ENCODE measurements at regions not wholly inside any gene's neighbourhood (a gene's known extent, or its start where the extent isn't known, plus 50 kb on each side); places are given as distances from the start of the nearest gene placed in this dataset.

DNA sequence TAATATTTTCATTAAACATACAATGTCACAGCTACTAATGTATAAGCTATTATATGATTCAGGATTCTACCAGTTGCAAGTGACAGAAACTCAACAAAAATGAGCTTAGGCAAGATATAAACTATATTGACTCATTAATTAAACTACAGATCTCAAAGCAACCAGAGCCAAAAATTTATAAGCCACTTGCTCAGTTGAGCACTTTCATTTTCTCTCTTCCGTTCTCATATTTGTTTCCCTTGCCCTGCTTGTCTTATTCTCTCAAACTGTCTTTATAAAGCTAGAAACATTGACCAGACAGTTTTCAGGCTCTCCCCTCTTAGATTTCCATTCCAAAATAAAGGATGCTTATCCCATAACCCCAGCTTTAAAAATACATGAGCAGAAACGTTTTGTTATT lies 60.2 kb upstream of the DGKB start (continued):
- TF ChIP-seq RORB (CRISPR knock-in tag; IDR thresholded peaks at IDR 0.05): no peak

DNA sequence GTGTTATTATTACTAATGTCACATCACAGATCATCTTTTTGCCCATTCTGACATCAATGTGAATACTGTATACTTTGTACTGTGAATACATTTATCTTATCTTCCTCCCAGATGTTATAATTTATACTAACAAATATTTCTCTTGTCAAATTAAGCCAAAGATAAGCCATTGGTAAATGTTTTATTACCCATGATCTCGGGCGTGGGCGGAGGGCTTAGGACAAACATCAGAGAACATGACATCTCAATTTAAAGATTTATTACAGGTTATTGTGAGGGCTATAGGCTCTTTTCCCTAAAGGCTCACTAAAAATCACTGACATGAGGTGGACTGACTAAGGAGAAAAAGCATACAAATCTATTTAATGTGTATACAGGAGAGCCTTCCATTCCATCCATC lies 58.2 kb upstream of the DGKB start:
- no peak overlapping the region for H3K27ac Mint-ChIP-seq
- no peak overlapping the region for H3K4me3 Mint-ChIP-seq
- H3K4me1 Mint-ChIP-seq: peaks cover 20% of the 10 kb centered on the region
- CTCF ChIA-PET: no interaction called here
- DNase-seq (ENCODE audit: low spot score): no peak
- H3K36me3 Mint-ChIP-seq: no peaks in the 10 kb centered on the region
- POLR2A ChIA-PET: no interaction called here
- ATAC-seq: no peak
- TF ChIP-seq EMX1 (CRISPR knock-in tag; IDR thresholded peaks at IDR 0.05) (no peak), NFATC4 (CRISPR knock-in tag; IDR thresholded peaks at IDR 0.05) (no peak), CBFB (CRISPR knock-in tag; IDR thresholded peaks at IDR 0.05; ENCODE audit: low read depth) (no peak), NFYB (CRISPR knock-in tag; conservative IDR thresholded peaks at IDR 0.05; ENCODE audit: low read depth) (no peak), OVOL2 (CRISPR knock-in tag; IDR thresholded peaks at IDR 0.05; ENCODE audit: borderline replicate concordance) (no peak)
- TF ChIP-seq, protein P1, sequence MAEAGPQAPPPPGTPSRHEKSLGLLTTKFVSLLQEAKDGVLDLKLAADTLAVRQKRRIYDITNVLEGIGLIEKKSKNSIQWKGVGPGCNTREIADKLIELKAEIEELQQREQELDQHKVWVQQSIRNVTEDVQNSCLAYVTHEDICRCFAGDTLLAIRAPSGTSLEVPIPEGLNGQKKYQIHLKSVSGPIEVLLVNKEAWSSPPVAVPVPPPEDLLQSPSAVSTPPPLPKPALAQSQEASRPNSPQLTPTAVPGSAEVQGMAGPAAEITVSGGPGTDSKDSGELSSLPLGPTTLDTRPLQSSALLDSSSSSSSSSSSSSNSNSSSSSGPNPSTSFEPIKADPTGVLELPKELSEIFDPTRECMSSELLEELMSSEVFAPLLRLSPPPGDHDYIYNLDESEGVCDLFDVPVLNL (CRISPR knock-in tag; IDR thresholded peaks at IDR 0.05; ENCODE audit: borderline replicate concordance, low read depth): no peak
- H3K27me3 Mint-ChIP-seq (ENCODE audit: low read depth): no peaks in the 10 kb centered on the region
- no peaks in the 10 kb centered on the region for H3K9me3 Mint-ChIP-seq

DNA sequence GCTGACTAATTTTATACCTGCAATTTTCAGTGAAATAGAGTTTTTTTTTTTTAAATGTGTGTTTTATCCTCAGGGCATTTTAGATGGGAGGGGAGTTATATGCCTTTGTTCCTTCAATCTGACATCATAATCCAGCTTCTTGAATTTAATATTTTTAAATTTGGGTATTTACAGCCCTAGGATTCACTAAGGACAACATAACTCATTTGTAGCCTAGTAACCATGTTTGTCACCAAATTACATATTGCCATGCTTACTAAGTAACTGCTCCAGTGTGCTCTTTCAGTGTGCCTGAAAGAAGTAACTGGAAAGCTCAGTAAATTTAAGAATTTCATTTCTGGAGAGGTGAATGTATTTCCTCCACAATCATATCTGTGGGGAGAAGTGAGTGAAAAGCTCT lies 56.8 kb upstream of the DGKB start:
- Mint-ChIP-seq H3K4me3 (no peak overlapping the region), H3K9me3 (no peaks in the 10 kb centered on the region), H3K36me3 (no peaks in the 10 kb centered on the region), H3K4me1 (peaks cover 30% of the 10 kb centered on the region), H3K27ac (no peak overlapping the region), H3K27me3 (ENCODE audit: low read depth) (no peaks in the 10 kb centered on the region)
- ChIA-PET POLR2A (interaction anchor here (1.0 kb wide), 1 partner anchor 83 kb away, joined by 3 read pairs; no protein-coding TSS in a partner anchor), CTCF (interaction anchor here (0.6 to 0.9 kb wide), 4 partner anchors 122 to 970 kb away, joined by 3 read pairs; partner anchors contain the start of gene ETV1)
- DNase-seq (ENCODE audit: low spot score) (no peak), ATAC-seq (no peak)
- no peak for TF ChIP-seq ZNF263 (CRISPR knock-in tag; IDR thresholded peaks at IDR 0.05; ENCODE audit: low read depth)
- TF ChIP-seq, protein P2, sequence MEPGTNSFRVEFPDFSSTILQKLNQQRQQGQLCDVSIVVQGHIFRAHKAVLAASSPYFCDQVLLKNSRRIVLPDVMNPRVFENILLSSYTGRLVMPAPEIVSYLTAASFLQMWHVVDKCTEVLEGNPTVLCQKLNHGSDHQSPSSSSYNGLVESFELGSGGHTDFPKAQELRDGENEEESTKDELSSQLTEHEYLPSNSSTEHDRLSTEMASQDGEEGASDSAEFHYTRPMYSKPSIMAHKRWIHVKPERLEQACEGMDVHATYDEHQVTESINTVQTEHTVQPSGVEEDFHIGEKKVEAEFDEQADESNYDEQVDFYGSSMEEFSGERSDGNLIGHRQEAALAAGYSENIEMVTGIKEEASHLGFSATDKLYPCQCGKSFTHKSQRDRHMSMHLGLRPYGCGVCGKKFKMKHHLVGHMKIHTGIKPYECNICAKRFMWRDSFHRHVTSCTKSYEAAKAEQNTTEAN (CRISPR knock-in tag; IDR thresholded peaks at IDR 0.05): no peak

DNA sequence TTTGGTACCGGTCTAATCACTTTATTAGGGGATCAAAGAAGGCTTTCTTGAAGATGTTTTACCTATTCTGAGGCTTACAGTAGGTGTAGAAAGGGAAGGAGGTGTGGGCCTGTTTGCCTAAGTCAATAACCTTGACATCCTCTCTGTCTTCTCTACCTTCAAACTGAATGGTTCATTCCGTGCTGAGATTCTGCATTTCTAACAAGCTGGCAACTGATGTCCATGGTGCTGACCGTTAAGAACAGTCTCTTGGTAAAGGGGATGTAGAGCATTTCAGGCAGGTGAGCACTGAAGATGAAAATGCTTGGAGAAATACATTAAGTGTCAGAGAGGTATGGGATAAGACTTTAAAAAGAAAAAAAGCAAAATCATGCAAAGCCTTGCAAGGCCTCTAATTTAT lies 51.5 kb upstream of the DGKB start:
- no peak for DNase-seq (ENCODE audit: low spot score)
- H3K4me3 Mint-ChIP-seq: no peak overlapping the region
- H3K4me1 Mint-ChIP-seq: peaks cover 42% of the 10 kb centered on the region
- CTCF ChIA-PET: interaction anchor here (0.9 kb wide), 1 partner anchor 62 kb away, joined by 3 read pairs; no protein-coding TSS in a partner anchor
- peak; percentile 82 for ATAC-seq
- peaks cover 6% of the 10 kb centered on the region for H3K9me3 Mint-ChIP-seq
- no peak overlapping the region for H3K27ac Mint-ChIP-seq
- H3K27me3 Mint-ChIP-seq (ENCODE audit: low read depth): no peaks in the 10 kb centered on the region
- H3K36me3 Mint-ChIP-seq: no peaks in the 10 kb centered on the region
- POLR2A ChIA-PET: no interaction called here
- TF ChIP-seq, protein P3, sequence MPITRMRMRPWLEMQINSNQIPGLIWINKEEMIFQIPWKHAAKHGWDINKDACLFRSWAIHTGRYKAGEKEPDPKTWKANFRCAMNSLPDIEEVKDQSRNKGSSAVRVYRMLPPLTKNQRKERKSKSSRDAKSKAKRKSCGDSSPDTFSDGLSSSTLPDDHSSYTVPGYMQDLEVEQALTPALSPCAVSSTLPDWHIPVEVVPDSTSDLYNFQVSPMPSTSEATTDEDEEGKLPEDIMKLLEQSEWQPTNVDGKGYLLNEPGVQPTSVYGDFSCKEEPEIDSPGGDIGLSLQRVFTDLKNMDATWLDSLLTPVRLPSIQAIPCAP (CRISPR knock-in tag; IDR thresholded peaks at IDR 0.05): no peak
- TF ChIP-seq, protein P4, sequence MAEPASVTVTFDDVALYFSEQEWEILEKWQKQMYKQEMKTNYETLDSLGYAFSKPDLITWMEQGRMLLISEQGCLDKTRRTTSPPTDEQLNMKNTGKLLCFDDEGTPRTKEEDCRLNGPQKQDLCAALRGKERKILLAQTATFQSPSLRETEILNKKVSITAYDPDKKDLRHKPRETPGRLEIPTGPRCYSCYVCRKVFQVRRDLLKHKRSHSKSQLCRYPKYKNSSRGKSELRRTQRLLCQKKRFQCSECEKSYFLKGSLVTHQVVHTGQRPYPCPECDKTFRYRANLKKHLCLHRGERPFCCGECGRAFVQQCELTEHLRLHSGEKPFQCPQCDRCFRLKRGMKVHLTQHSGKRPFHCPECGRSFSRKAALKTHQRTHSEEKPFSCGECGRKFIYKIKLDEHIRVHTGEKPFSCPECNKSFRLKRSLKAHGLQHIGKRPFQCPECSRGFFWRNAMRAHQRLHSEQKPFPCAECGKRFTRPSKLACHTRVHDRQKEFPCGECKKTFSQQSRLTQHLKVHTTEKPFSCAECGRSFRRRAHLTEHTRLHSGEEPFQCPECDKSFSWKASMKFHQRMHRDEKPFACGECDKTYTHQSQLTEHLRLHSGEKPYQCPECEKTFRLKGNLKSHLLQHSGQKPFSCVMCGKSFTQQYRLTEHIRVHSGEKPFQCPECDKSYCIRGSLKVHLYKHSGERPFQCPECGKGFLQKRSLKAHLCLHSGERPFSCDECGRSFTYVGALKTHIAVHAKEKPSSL (CRISPR knock-in tag; conservative IDR thresholded peaks at IDR 0.05): no peak
- TF ChIP-seq, protein P5, sequence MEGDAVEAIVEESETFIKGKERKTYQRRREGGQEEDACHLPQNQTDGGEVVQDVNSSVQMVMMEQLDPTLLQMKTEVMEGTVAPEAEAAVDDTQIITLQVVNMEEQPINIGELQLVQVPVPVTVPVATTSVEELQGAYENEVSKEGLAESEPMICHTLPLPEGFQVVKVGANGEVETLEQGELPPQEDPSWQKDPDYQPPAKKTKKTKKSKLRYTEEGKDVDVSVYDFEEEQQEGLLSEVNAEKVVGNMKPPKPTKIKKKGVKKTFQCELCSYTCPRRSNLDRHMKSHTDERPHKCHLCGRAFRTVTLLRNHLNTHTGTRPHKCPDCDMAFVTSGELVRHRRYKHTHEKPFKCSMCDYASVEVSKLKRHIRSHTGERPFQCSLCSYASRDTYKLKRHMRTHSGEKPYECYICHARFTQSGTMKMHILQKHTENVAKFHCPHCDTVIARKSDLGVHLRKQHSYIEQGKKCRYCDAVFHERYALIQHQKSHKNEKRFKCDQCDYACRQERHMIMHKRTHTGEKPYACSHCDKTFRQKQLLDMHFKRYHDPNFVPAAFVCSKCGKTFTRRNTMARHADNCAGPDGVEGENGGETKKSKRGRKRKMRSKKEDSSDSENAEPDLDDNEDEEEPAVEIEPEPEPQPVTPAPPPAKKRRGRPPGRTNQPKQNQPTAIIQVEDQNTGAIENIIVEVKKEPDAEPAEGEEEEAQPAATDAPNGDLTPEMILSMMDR (IDR thresholded peaks at IDR 0.05): no peak
- TF ChIP-seq ZNF416 (CRISPR knock-in tag; IDR thresholded peaks at IDR 0.05) (no peak), TEAD4 (CRISPR knock-in tag; IDR thresholded peaks at IDR 0.05) (no peak), NFATC4 (CRISPR knock-in tag; IDR thresholded peaks at IDR 0.05) (no peak), FOXK1 (CRISPR knock-in tag; IDR thresholded peaks at IDR 0.05) (no peak)
- TF ChIP-seq, protein P6, sequence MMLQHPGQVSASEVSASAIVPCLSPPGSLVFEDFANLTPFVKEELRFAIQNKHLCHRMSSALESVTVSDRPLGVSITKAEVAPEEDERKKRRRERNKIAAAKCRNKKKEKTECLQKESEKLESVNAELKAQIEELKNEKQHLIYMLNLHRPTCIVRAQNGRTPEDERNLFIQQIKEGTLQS (CRISPR knock-in tag; conservative IDR thresholded peaks at IDR 0.05): no peak
- TF ChIP-seq, protein P7, sequence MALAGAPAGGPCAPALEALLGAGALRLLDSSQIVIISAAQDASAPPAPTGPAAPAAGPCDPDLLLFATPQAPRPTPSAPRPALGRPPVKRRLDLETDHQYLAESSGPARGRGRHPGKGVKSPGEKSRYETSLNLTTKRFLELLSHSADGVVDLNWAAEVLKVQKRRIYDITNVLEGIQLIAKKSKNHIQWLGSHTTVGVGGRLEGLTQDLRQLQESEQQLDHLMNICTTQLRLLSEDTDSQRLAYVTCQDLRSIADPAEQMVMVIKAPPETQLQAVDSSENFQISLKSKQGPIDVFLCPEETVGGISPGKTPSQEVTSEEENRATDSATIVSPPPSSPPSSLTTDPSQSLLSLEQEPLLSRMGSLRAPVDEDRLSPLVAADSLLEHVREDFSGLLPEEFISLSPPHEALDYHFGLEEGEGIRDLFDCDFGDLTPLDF (CRISPR knock-in tag; IDR thresholded peaks at IDR 0.05): no peak
- TF ChIP-seq, protein P8, sequence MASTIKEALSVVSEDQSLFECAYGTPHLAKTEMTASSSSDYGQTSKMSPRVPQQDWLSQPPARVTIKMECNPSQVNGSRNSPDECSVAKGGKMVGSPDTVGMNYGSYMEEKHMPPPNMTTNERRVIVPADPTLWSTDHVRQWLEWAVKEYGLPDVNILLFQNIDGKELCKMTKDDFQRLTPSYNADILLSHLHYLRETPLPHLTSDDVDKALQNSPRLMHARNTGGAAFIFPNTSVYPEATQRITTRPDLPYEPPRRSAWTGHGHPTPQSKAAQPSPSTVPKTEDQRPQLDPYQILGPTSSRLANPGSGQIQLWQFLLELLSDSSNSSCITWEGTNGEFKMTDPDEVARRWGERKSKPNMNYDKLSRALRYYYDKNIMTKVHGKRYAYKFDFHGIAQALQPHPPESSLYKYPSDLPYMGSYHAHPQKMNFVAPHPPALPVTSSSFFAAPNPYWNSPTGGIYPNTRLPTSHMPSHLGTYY (CRISPR knock-in tag; IDR thresholded peaks at IDR 0.05): no peak
- TF ChIP-seq, protein P9, sequence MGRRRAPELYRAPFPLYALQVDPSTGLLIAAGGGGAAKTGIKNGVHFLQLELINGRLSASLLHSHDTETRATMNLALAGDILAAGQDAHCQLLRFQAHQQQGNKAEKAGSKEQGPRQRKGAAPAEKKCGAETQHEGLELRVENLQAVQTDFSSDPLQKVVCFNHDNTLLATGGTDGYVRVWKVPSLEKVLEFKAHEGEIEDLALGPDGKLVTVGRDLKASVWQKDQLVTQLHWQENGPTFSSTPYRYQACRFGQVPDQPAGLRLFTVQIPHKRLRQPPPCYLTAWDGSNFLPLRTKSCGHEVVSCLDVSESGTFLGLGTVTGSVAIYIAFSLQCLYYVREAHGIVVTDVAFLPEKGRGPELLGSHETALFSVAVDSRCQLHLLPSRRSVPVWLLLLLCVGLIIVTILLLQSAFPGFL (CRISPR knock-in tag; IDR thresholded peaks at IDR 0.05; ENCODE audit: borderline replicate concordance): no peak
